HEK293T (cell line): ENCODE measurements at regions not wholly inside any gene's neighbourhood (a gene's known extent, or its start where the extent isn't known, plus 50 kb on each side); places are given as distances from the start of the nearest gene placed in this dataset.

Experiments used
- CTCF ChIA-PET: fragments of 350-600 bp; formaldehyde crosslinking; extraction: SDS; loops from one replicate; lab custom pipeline; 2021; ENCODE audit warnings: antibody characterized with exemption, inconsistent platforms; lab: Yijun Ruan, JAX
- POLR2A ChIA-PET: fragments of 350-600 bp; formaldehyde crosslinking; extraction: SDS; loops from one replicate; lab custom pipeline; 2020; ENCODE audit warnings: antibody characterized with exemption, inconsistent platforms; lab: Yijun Ruan, JAX
- DNase-seq: peaks from one replicate; pipeline ENCODE4 v3.0.0; 2012; ENCODE audit warnings: mixed read lengths; ENCODE audit errors: extremely low spot score
- ARNT ChIP-seq: fragments of 450-650 bp; IDR thresholded peaks from 2 replicates; pipeline ENCODE4 v1.6.1; 2017; ENCODE audit warnings: mild to moderate bottlenecking
- BHLHE40 ChIP-seq: fragments of 450-650 bp; IDR thresholded peaks from 2 replicates; pipeline ENCODE4 v1.6.1; 2016; ENCODE audit warnings: mild to moderate bottlenecking, moderate library complexity, borderline replicate concordance
- CTBP1 ChIP-seq: fragments of 450-650 bp; IDR thresholded peaks from 2 replicates; pipeline ENCODE4 v1.6.1; 2016; ENCODE audit warnings: borderline replicate concordance
- ELF4 ChIP-seq: fragments of 450-650 bp; IDR thresholded peaks from 2 replicates; pipeline ENCODE4 v1.6.1; 2017; ENCODE audit warnings: antibody characterized with exemption
- FOXA1 ChIP-seq: fragments of 450-650 bp; IDR thresholded peaks from 2 replicates; pipeline ENCODE4 v1.6.1; 2016; ENCODE audit warnings: mild to moderate bottlenecking
- FOXK2 ChIP-seq: fragments of 450-650 bp; IDR thresholded peaks from 2 replicates; pipeline ENCODE4 v1.6.1; 2016; ENCODE audit warnings: mild to moderate bottlenecking
- FOXM1 ChIP-seq: fragments of 450-650 bp; IDR thresholded peaks from 2 replicates; pipeline ENCODE4 v1.6.1; 2017; ENCODE audit warnings: mild to moderate bottlenecking, borderline replicate concordance
- HDGF ChIP-seq: fragments of 450-650 bp; IDR thresholded peaks from 2 replicates; pipeline ENCODE4 v1.6.1; 2017; ENCODE audit warnings: antibody characterized with exemption, borderline replicate concordance
- L3MBTL2 ChIP-seq: fragments of 450-650 bp; conservative IDR thresholded peaks from 2 replicates; pipeline ENCODE4 v1.6.1; 2016; ENCODE audit warnings: mild to moderate bottlenecking
- LEF1 ChIP-seq: fragments of 450-650 bp; IDR thresholded peaks from 2 replicates; pipeline ENCODE4 v1.6.1; 2017; ENCODE audit warnings: mild to moderate bottlenecking, borderline replicate concordance
- NFRKB ChIP-seq: fragments of 450-650 bp; IDR thresholded peaks from 2 replicates; pipeline ENCODE4 v1.6.1; 2016; ENCODE audit warnings: mild to moderate bottlenecking, moderate library complexity
- SP1 ChIP-seq: fragments of 450-650 bp; IDR thresholded peaks from 2 replicates; pipeline ENCODE4 v1.6.1; 2017
- SUZ12 ChIP-seq: fragments of 450-650 bp; IDR thresholded peaks from 2 replicates; pipeline ENCODE4 v1.6.1; 2016; ENCODE audit warnings: mild to moderate bottlenecking
- TARDBP ChIP-seq: fragments of 450-650 bp; IDR thresholded peaks from 2 replicates; pipeline ENCODE4 v1.6.1; 2016
- ZNF384 ChIP-seq: fragments of 450-650 bp; IDR thresholded peaks from 2 replicates; pipeline ENCODE4 v1.6.1; 2016
- TF ChIP-seq, protein P1 (sequence below): fragments of 450-650 bp; IDR thresholded peaks from 2 replicates; pipeline ENCODE4 v1.6.1; 2016

DNA sequence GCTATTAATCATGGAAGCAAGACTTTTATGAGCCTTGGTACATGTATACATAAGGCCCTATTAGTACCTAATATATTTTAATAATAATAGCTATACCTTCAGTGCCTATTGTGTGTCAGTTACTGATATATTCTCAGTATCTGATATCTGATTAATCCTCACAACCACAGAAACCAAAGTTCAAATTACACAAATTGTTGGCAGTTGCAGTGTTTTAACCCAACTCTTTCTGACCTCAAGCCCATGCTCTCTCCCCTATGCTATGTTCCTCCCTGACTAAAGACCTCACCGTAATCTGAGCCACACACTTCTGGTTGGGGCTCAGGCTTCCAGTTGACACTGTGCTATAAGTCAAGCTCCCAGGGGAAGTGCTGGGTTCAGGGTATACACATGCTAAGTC lies 214.4 kb downstream of the SPTSSA start:
- no peak for DNase-seq
- no peak for TF ChIP-seq BHLHE40
- no peak for TF ChIP-seq SP1
- TF ChIP-seq NFRKB: no peak
- TF ChIP-seq ELF4: no peak
- no peak for TF ChIP-seq HDGF
- no peak for TF ChIP-seq FOXA1
- no peak for TF ChIP-seq TARDBP
- no peak for TF ChIP-seq ARNT
- no peak for TF ChIP-seq CTBP1
- TF ChIP-seq FOXM1: no peak
- TF ChIP-seq ZNF384: no peak
- no peak for TF ChIP-seq L3MBTL2
- no peak for TF ChIP-seq FOXK2
- no peak for TF ChIP-seq LEF1
- TF ChIP-seq, protein P1, sequence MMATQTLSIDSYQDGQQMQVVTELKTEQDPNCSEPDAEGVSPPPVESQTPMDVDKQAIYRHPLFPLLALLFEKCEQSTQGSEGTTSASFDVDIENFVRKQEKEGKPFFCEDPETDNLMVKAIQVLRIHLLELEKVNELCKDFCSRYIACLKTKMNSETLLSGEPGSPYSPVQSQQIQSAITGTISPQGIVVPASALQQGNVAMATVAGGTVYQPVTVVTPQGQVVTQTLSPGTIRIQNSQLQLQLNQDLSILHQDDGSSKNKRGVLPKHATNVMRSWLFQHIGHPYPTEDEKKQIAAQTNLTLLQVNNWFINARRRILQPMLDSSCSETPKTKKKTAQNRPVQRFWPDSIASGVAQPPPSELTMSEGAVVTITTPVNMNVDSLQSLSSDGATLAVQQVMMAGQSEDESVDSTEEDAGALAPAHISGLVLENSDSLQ: no peak
- CTCF ChIA-PET: no interaction called here
- POLR2A ChIA-PET: no interaction called here

DNA sequence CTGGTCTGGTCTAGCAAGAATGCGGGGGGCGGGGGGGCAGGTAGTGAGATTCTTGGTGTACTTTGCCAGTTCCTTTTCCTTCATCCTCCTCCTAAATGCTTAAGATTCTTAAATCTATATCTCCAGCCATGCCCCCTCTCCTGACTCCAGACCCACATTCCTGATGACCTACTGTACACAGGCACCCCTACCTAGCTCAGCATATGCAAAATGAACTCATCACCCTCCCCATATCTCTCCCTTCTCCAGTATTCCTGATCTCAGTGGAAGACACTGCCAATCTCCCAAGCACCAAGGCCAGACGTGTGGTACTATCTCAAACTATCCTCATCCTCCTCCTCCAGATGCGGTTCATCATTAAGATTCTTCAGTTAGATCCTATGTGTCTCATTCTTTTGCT lies 215.8 kb downstream of the SPTSSA start:
- POLR2A ChIA-PET: no interaction called here
- DNase-seq: no peak
- CTCF ChIA-PET: no interaction called here
- TF ChIP-seq, protein P1: no peak
- TF ChIP-seq L3MBTL2 (no peak), LEF1 (no peak), CTBP1 (no peak)

- DNase-seq: no peak
- ChIA-PET CTCF (interaction anchor here (0.5 kb wide), 1 partner anchor 1541 kb away, joined by 3 read pairs; no protein-coding TSS in a partner anchor), POLR2A (no interaction called here)
- TF ChIP-seq L3MBTL2 (no peak), CTBP1 (no peak), ZNF384 (no peak), FOXA1 (no peak), BHLHE40 (no peak), NFRKB (no peak), ELF4 (no peak), FOXM1 (no peak), ARNT (no peak), SP1 (no peak), SUZ12 (no peak), FOXK2 (no peak), HDGF (no peak), TARDBP (no peak)
- TF ChIP-seq, protein P1: no peak
Observed at GRCh38 chr14:34243401-34243800, 218.6 kb downstream of the SPTSSA start.

DNA sequence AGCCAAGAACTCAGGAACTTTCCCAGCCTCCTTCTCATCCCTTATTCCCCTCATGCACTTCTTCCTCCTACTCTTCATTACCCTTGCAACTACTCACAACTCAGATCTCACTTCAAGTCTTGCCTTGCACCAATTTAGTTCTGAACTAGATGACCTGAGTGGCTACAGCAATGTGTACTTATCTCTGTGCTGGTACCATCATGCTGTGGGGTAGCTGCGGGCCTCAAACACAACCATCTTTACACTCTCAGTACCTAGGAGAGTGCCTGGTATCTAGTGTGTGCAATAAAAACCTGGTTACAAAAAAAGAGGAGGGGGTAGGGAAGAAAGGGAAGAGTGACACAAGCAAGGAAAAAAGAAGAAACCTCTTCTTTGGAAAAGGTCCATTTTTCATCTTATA lies 219.0 kb downstream of the SPTSSA start:
- TF ChIP-seq FOXM1: no peak
- TF ChIP-seq ARNT: no peak
- ChIA-PET POLR2A (no interaction called here), CTCF (no interaction called here)
- DNase-seq: no peak

- no peak for TF ChIP-seq HDGF
- no peak for TF ChIP-seq LEF1
- no peak for TF ChIP-seq FOXM1
- TF ChIP-seq FOXA1: no peak
- TF ChIP-seq, protein P1: no peak
- no peak for TF ChIP-seq FOXK2
- no peak for TF ChIP-seq ARNT
- TF ChIP-seq SUZ12: no peak
- TF ChIP-seq CTBP1: no peak
- TF ChIP-seq NFRKB: no peak
- TF ChIP-seq ELF4: no peak
- no peak for TF ChIP-seq L3MBTL2
- POLR2A ChIA-PET: no interaction called here
- no peak for DNase-seq
- CTCF ChIA-PET: interaction anchor here (0.6 to 1.1 kb wide), 3 partner anchors 21 to 392 kb away, joined by 3 to 9 read pairs (median 3); no protein-coding TSS in a partner anchor
Observed at GRCh38 chr14:34241185-34241711, 220.8 kb downstream of the SPTSSA start.

DNA sequence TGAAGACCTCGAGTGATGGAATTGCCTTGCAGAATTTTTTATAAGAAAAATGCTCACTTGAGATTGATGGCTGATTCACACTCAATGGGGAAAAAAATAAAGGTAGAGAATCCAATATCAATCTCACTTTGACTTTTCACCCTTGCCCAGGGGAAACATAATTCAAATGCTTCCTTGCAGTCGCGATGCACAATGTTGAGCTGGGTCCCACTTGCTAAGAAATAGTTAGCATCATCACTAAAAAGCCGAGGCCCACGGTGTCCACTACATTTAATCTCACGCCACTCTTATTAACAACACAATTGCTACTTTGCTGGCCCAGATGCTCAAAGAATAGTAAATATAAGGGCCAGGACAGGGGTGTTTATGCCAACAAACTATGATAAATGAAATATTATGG lies 223.4 kb downstream of the SPTSSA start:
- CTCF ChIA-PET: interaction anchor here (1.6 kb wide), 1 partner anchor 10 kb away, joined by 4 read pairs; no protein-coding TSS in a partner anchor
- no peak for DNase-seq
- TF ChIP-seq SUZ12 (no peak), FOXM1 (no peak), CTBP1 (no peak), LEF1 (no peak), FOXA1 (no peak), ARNT (no peak), ZNF384 (no peak), HDGF (no peak), L3MBTL2 (no peak), SP1 (no peak)
- TF ChIP-seq, protein P1: no peak
- POLR2A ChIA-PET: no interaction called here
